Kidney tubule cell (primary cell): ENCODE measurements at regions not wholly inside any gene's neighbourhood (a gene's known extent, or its start where the extent isn't known, plus 50 kb on each side); places are given as distances from the start of the nearest gene placed in this dataset.
"Not testable (repeated sequence)": the region's sequence is repeated elsewhere in the genome, so short reads cannot be mapped to it uniquely, and the experiment has no call there.

Source experiments
- DNase-seq: peaks from one replicate; pipeline ENCODE4 v3.0.0-alpha.2; 2018; ENCODE audit warnings: low spot score

DNA sequence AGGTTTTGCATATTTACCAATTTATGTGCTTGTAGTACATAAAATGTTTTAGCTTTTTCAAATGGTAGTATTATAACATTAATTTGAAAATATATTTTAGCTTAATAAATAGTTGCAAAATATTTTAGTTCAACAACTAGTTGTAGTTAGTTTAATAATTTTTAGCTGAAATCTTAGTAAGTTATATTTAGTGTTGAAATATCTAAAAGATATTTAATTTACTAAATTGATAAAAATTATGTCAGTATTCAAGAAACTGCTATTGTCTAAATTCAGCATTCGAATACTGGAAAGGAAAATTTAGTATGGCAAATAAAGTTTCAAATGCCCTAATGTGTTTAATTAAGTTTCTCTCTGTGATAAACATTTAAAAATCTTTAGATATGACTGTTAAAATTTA lies 754.5 kb upstream of the MIR17HG start:
- no peak for DNase-seq

- DNase-seq: peak; percentile 38
Measured at GRCh38 chr13:90594681-90595080, 752.8 kb upstream of the MIR17HG start.

GRCh38 chr13:90605664-90606063 lies 741.8 kb upstream of the MIR17HG start:
- no peak for DNase-seq

DNA sequence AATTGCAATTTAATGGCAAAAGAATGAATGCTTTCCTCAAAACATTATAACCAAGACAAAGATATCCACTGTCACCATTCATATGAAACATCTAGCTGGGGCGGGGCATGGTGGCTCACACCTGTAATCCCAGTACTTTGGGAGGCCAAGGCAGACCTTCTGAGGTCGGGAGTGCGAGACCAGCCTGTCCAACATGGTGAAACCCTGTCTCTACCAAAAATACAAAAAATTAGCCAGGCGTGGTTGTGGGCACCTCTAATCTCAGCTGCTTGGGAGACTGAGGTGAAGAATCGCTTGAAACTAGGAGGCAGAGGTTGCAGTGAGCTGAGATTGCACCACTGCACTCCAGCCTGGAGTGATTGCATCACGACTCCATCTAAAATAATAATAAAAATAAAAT lies 740.6 kb upstream of the MIR17HG start:
- not testable (repeated sequence) for DNase-seq

- DNase-seq: no peak
Measured at GRCh38 chr13:90612391-90612790, 735.1 kb upstream of the MIR17HG start.

GRCh38 chr13:90613076-90613795 lies 734.3 kb upstream of the MIR17HG start:
- no peak for DNase-seq

DNA sequence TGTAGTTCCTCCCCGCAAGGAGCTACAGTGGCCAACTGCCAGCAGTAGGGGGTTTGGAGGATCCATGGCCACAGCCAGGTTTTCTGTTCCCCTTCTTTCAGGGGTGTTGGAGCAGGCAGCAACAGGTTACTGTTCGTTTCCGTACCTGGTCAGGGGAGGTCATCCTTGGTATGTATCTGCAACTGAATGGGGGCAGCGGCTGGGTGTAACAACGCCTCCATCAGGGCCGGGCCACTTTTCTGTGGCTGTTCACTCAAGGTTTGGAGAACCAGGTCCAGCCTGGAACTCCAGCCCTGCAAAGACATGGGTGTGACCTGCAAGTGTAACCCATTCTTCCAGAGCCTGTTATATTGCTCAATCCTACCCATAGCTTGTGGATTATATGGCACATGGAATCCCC lies 732.3 kb upstream of the MIR17HG start:
- no peak for DNase-seq

DNA sequence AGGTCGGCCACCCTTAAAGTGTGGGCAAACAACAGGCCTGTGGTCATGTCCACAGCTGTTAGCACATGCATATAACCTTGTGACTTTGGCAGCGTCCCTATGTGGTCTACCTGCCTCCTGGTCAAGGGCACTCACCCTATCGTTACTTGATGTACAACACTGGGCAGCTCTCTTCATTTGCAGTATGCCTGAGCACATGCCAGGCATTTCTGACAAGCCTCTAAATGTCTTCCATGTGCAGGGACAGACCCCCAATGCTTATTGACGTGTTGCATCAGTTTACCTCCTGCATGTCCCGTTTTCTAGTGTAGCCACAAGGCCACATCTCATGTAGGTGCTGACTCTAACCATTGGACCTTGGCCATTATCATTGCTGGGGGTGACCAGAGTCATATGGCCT lies 731.7 kb upstream of the MIR17HG start:
- DNase-seq: no peak

- no peak for DNase-seq
Measured at GRCh38 chr13:90618133-90618532, 729.4 kb upstream of the MIR17HG start.

- peak; percentile 32 for DNase-seq
Measured at GRCh38 chr13:90622541-90622940, 724.9 kb upstream of the MIR17HG start.

DNA sequence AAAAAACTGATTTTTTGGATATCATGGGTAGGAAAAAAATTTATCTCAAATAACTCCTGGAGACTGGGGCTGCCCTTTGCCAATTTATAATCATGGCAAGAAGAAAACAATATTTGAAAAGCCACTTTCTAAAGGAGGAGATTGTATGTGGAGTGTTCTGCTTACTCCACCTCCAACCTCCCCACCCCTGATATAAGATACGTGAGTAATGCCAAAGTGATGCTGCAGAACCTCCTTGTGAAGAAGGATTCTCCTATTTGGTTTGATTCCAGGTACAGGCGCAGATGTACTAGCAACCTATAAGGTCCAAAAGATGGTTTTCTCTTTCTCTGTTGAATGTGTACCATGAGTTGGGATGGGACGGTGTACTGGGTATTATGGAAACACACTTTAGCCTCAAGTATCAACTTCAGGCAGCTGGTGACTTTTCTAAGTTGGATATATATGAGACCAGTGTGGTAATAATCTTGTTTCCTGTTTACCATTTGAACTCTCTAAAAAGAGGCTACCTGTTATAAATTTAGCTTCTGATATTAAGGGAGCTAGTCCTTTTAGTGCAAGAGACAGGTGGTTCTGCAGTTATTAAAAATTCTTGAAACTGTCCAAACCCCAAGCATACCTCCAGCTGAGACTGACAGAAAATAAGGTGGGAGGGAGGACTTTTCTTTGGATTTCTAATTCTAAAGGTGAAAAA lies 724.0 kb upstream of the MIR17HG start:
- no peak for DNase-seq

- DNase-seq: no peak
Measured at GRCh38 chr13:90627813-90628212, 719.7 kb upstream of the MIR17HG start.

DNA sequence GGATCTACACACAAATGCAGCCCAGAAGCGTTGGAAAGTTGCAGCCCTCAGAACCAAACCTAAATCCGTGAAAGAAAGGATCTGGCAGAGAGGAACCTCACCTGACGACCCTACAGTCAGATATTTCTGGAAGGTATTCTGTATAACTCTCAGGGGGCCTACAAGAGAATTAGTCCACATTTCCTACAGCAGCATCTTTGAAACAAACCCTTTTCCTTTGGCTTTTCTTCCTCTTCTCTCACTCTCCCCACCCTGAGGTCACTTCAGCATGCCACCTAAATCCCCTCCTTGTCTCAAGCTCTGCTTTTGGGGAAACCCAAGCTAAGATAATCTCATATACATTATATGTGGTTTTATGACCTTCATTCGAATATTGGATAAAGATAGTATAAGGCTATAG lies 719.0 kb upstream of the MIR17HG start:
- DNase-seq: no peak

DNA sequence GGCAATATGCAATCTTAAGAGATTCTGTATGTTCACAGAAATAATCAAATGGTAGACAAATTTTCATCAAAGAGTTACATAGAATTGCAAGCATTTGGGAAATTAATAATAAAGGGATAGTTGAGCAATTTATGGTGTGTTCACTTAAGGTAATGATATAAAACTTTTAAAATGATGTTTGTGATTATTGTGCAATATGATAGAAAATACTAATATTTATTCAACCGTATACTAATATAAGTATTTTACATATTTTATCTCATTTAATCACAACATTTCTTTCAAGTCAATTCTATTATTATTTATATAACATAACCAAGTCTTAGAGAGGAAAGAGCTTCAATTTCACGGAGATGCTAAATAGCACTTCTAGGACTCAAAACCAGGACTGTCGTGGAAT lies 716.8 kb upstream of the MIR17HG start:
- DNase-seq: no peak

DNA sequence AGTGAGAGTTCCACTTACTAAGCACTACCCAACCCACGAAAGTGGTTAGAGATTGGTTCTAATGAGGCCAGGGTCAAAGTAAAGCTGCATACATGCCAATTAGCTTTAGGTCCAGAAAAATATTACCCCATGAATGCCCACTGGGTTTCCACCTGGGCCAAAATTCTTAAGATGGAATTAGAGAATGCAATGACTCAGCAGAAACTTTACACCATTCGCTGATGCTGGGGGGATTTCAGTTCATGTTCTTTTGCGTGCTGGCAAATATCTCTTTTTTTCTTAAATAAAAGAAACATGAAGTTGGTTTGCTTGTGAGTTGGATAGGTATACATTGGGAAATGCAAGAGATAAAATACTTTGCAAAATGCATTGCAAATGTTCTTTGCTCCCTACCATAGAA lies 715.3 kb upstream of the MIR17HG start:
- DNase-seq: no peak

- no peak for DNase-seq
Measured at GRCh38 chr13:90633849-90634248, 713.6 kb upstream of the MIR17HG start.

- DNase-seq: peak; percentile 20
Measured at GRCh38 chr13:90640976-90641375, 706.5 kb upstream of the MIR17HG start.

DNA sequence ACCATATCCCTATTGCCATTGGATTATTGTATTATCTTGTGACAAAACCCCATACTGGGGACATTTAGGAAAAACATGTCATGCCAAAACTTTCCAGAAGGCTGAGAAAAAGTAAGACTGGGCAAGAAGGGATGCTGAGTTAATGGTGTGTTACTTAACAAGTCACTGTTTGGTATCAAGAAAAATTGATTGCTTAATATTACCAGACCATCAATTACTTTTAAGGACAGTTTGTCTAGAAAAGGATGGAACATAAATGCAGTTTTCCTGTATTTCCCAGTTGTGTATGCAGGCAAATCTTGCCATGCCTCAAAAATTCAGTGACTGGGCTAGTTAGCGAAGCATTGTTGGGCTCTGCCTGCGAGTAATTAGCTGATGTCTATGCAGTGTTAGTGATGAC lies 705.6 kb upstream of the MIR17HG start:
- DNase-seq: no peak

DNA sequence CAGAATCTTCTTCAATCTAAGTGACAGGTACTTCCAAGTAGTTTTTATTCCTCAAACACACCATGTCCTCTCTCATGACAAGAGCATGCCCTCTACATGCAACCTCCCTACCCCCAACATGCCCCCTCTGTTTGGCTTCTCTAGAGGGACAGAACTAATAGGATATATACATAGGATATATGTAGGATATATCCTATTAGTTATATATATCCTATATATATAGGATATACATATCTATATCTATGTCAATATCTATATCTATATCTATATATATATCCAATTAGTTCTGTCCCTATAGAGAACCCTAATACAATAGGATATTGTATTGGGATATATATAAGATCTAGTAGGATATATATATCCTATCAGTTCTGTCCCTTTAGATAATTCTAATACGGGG lies 701.9 kb upstream of the MIR17HG start:
- DNase-seq: no peak

DNA sequence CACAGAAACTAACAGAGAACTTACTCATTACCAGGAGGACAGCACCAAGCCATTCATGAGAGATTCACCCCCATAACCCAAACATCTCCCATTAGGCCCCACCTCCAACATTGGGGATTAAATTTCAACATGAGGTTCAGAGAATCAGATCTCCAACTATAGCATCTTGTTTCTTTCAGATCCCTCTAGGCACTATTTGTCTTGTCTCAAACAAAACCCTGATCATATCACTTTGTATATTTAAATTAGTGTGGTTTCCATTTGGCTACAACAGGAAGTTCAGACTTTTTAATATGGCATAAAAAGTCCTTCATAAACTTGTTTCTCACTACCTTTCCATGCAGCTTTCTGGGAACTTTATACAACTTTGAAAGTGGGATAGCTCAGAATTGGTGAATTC lies 699.0 kb upstream of the MIR17HG start:
- no peak for DNase-seq

DNA sequence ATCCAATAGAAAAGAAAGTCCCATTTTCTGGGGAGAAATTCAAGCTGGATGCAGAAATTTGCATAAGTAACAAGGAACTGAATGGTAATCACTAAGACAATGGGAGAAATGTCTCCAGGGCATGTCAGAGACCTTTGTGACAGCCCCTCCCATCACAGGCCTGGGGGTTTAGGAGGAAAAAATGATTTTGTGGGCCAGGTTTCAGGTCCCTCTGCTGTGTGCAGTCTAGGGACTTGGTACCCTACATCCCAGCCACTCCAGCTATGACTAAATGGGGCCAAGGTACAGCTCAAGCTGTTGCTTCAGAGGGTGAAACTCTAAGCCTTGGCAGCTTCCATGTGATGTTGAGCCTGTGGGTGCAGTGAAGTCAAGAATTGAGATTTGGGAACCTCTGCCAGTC lies 695.5 kb upstream of the MIR17HG start:
- no peak for DNase-seq

DNA sequence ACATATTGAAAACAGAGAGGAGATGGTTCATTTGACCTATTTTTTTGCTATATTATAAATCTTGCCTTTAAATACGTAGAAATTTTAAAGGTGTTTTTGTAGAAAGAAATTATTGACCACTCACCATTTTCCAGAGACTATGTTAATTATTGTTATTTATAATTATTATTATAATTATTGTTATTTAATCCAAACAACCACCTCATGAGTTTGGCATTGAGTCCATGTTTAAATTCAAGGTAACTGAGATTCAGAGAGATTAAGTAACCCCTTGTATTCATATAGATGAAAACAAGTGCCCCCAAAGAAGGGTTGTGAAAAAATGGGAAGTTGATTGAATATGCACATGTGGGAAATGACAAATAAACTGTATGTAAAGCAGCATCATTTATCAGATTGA lies 692.5 kb upstream of the MIR17HG start:
- DNase-seq: no peak

DNA sequence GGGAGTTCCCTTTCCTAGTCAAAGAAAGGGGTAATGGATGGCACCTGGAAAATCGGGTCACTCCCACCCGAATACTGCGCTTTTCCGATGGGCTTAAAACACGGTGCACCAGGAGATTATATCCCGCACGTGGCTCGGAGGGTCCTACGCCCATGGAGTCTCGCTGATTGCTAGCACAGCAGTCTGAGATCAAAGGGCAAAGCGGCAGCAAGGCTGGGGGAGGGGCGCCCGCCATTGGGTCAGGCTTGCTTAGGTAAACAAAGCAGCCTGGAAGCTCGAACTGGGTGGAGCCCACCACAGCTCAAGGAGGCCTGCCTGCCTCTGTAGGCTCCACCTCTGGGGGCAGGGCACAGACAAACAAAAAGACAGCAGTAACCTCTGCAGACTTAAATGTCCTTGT lies 683.3 kb upstream of the MIR17HG start:
- not testable (repeated sequence) for DNase-seq

- no peak for DNase-seq
Measured at GRCh38 chr13:90673746-90674145, 673.7 kb upstream of the MIR17HG start.
